ENCODE measurements at regions not wholly inside any gene's neighbourhood (a gene's known extent, or its start where the extent isn't known, plus 50 kb on each side); places are given as distances from the start of the nearest gene placed in this dataset.
"Not testable (repeated sequence)": the region's sequence is repeated elsewhere in the genome, so short reads cannot be mapped to it uniquely, and the experiment has no call there.

- no peaks in the 10 kb centered on the region for H3K79me2 ChIP-seq (ENCODE audit: insufficient read depth)
- no peaks in the 10 kb centered on the region for H4K20me1 ChIP-seq (ENCODE audit: insufficient read depth)
- no peak for DNase-seq
- WGBS, 2 experiments (ENCODE audit: low coverage in 1 of 2, low lambda C conversion rate in 2 of 2, missing lambda C conversion rate in 2 of 2), result 29 to 37% methylated on average over 7 of the region's 7 CpGs
- H3K9ac ChIP-seq, result no peak overlapping the region
- H3K27ac ChIP-seq, result no peak overlapping the region
- no peaks in the 10 kb centered on the region for H3K9me2 ChIP-seq (ENCODE audit: insufficient read depth)
- in situ Hi-C loops (cut with MboI), result no loop called here
- H3K36me3 ChIP-seq (ENCODE audit: low read depth), result no peaks in the 10 kb centered on the region
- no peaks in the 10 kb centered on the region for H3K9me3 ChIP-seq (ENCODE audit: low read depth)
- TF ChIP-seq EZH2 (IDR thresholded peaks at IDR 0.05; ENCODE audit: insufficient read depth, poor library complexity, severe bottlenecking), result no peak
- no peak for TF ChIP-seq EZH2phosphoT487 (IDR thresholded peaks at IDR 0.05; ENCODE audit: insufficient read depth, low read depth)
- H3K4me3 ChIP-seq, result no peak overlapping the region
- no peak overlapping the region for H2AFZ ChIP-seq
- H3K27me3 ChIP-seq (replicated peaks; ENCODE audit: insufficient read depth), result no peaks in the 10 kb centered on the region
- H3F3A ChIP-seq (ENCODE audit: insufficient read depth), result no peaks in the 10 kb centered on the region
- H3K4me1 ChIP-seq (ENCODE audit: insufficient read depth), result no peaks in the 10 kb centered on the region
- no peak overlapping the region for H3K4me2 ChIP-seq (ENCODE audit: unreplicated experiment)
These were observed 580.9 kb downstream of the GLRX3 start for GRCh38 chr10:130717083-130717482.

- H3F3A ChIP-seq (ENCODE audit: insufficient read depth); H3K36me3 ChIP-seq (ENCODE audit: low read depth); H4K20me1 ChIP-seq (ENCODE audit: insufficient read depth); H3K4me1 ChIP-seq (ENCODE audit: insufficient read depth); H3K4me2 ChIP-seq (ENCODE audit: unreplicated experiment); H3K9ac ChIP-seq; H3K9me3 ChIP-seq (ENCODE audit: low read depth); H3K27ac ChIP-seq; H3K79me2 ChIP-seq (ENCODE audit: insufficient read depth); H3K4me3 ChIP-seq; DNase-seq; H3K27me3 ChIP-seq (replicated peaks; ENCODE audit: insufficient read depth); H2AFZ ChIP-seq; in situ Hi-C loops (cut with MboI); H3K9me2 ChIP-seq (ENCODE audit: insufficient read depth): not testable (repeated sequence)
- WGBS, 2 experiments (ENCODE audit: low coverage in 1 of 2, low lambda C conversion rate in 2 of 2, missing lambda C conversion rate in 2 of 2), result 43% methylated on average over 9 of the region's 9 CpGs
These were observed 582.7 kb downstream of the GLRX3 start for GRCh38 chr10:130718744-130719447.

- Histone ChIP-seq H3K4me1 (ENCODE audit: insufficient read depth) (no peaks in the 10 kb centered on the region), H3K27me3 (replicated peaks; ENCODE audit: insufficient read depth) (no peaks in the 10 kb centered on the region), H3K9ac (no peak overlapping the region), H2AFZ (no peak overlapping the region), H3K79me2 (ENCODE audit: insufficient read depth) (no peaks in the 10 kb centered on the region), H3K9me2 (ENCODE audit: insufficient read depth) (no peaks in the 10 kb centered on the region), H3K4me3 (no peak overlapping the region), H3K4me2 (ENCODE audit: unreplicated experiment) (no peak overlapping the region), H3F3A (ENCODE audit: insufficient read depth) (no peaks in the 10 kb centered on the region), H3K36me3 (ENCODE audit: low read depth) (no peaks in the 10 kb centered on the region), H3K9me3 (ENCODE audit: low read depth) (no peaks in the 10 kb centered on the region), H3K27ac (no peak overlapping the region), H4K20me1 (ENCODE audit: insufficient read depth) (no peaks in the 10 kb centered on the region)
- in situ Hi-C loops (cut with MboI), result no loop called here
- 5 to 8% methylated on average over 2 of the region's 2 CpGs for WGBS, 2 experiments (ENCODE audit: low coverage in 1 of 2, low lambda C conversion rate in 2 of 2, missing lambda C conversion rate in 2 of 2)
- no peak for DNase-seq
- no peak for TF ChIP-seq EZH2phosphoT487 (IDR thresholded peaks at IDR 0.05; ENCODE audit: insufficient read depth, low read depth)
- TF ChIP-seq EZH2 (IDR thresholded peaks at IDR 0.05; ENCODE audit: insufficient read depth, poor library complexity, severe bottlenecking), result no peak
These were observed 583.2 kb downstream of the GLRX3 start for GRCh38 chr10:130719448-130719752.

- in situ Hi-C loops (cut with MboI), result no loop called here
- WGBS, 2 experiments (ENCODE audit: low coverage in 1 of 2, low lambda C conversion rate in 2 of 2, missing lambda C conversion rate in 2 of 2), result 47 to 48% methylated on average over 5 of the region's 5 CpGs
- H3K4me2 ChIP-seq (ENCODE audit: unreplicated experiment), result no peak overlapping the region
- no peak for DNase-seq
- H3K27ac ChIP-seq, result no peak overlapping the region
- H3K9me3 ChIP-seq (ENCODE audit: low read depth), result no peaks in the 10 kb centered on the region
- no peaks in the 10 kb centered on the region for H4K20me1 ChIP-seq (ENCODE audit: insufficient read depth)
- no peak overlapping the region for H3K4me3 ChIP-seq
- H3F3A ChIP-seq (ENCODE audit: insufficient read depth), result no peaks in the 10 kb centered on the region
- TF ChIP-seq EZH2phosphoT487 (IDR thresholded peaks at IDR 0.05; ENCODE audit: insufficient read depth, low read depth) (no peak), EZH2 (IDR thresholded peaks at IDR 0.05; ENCODE audit: insufficient read depth, poor library complexity, severe bottlenecking) (no peak)
- no peaks in the 10 kb centered on the region for H3K4me1 ChIP-seq (ENCODE audit: insufficient read depth)
- H3K79me2 ChIP-seq (ENCODE audit: insufficient read depth), result no peaks in the 10 kb centered on the region
- no peaks in the 10 kb centered on the region for H3K9me2 ChIP-seq (ENCODE audit: insufficient read depth)
- H3K36me3 ChIP-seq (ENCODE audit: low read depth), result no peaks in the 10 kb centered on the region
- no peak overlapping the region for H2AFZ ChIP-seq
- H3K27me3 ChIP-seq (replicated peaks; ENCODE audit: insufficient read depth), result no peaks in the 10 kb centered on the region
- H3K9ac ChIP-seq, result no peak overlapping the region
These were observed 584.0 kb downstream of the GLRX3 start for GRCh38 chr10:130720235-130720634.

GRCh38 chr10:130721971-130722370 lies 585.8 kb downstream of the GLRX3 start:
- H3F3A ChIP-seq (ENCODE audit: insufficient read depth), result no peaks in the 10 kb centered on the region
- WGBS, 2 experiments (ENCODE audit: low coverage in 1 of 2, low lambda C conversion rate in 2 of 2, missing lambda C conversion rate in 2 of 2), result 44 to 52% methylated on average over 14 of the region's 14 CpGs
- H3K9me3 ChIP-seq (ENCODE audit: low read depth), result no peaks in the 10 kb centered on the region
- H3K27me3 ChIP-seq (replicated peaks; ENCODE audit: insufficient read depth), result no peaks in the 10 kb centered on the region
- DNase-seq, result no peak
- no peak overlapping the region for H3K4me3 ChIP-seq
- H3K36me3 ChIP-seq (ENCODE audit: low read depth), result no peaks in the 10 kb centered on the region
- no peaks in the 10 kb centered on the region for H4K20me1 ChIP-seq (ENCODE audit: insufficient read depth)
- H3K27ac ChIP-seq, result no peak overlapping the region
- H3K4me1 ChIP-seq (ENCODE audit: insufficient read depth), result no peaks in the 10 kb centered on the region
- H2AFZ ChIP-seq, result no peak overlapping the region
- no peaks in the 10 kb centered on the region for H3K79me2 ChIP-seq (ENCODE audit: insufficient read depth)
- no peak overlapping the region for H3K9ac ChIP-seq
- no peak overlapping the region for H3K4me2 ChIP-seq (ENCODE audit: unreplicated experiment)
- no peaks in the 10 kb centered on the region for H3K9me2 ChIP-seq (ENCODE audit: insufficient read depth)
- no peak for TF ChIP-seq EZH2phosphoT487 (IDR thresholded peaks at IDR 0.05; ENCODE audit: insufficient read depth, low read depth)
- TF ChIP-seq EZH2 (IDR thresholded peaks at IDR 0.05; ENCODE audit: insufficient read depth, poor library complexity, severe bottlenecking), result no peak
- in situ Hi-C loops (cut with MboI), result no loop called here

Data from GM23248 (cell line).